Mucosa of gallbladder (tissue), 1 donor: ENCODE measurements at regions not wholly inside any gene's neighbourhood (a gene's known extent, or its start where the extent isn't known, plus 50 kb on each side); places are given as distances from the start of the nearest gene placed in this dataset.

ENCODE experiments used
- DNase-seq: peaks from one replicate; pipeline ENCODE4 v3.0.0-alpha.2; 2020; ENCODE audit warnings: low spot score
- donor health status: DM: no; HTN: no; CAD: no.

- no peak for DNase-seq
Observed at GRCh38 chr11:26093206-26093605, 238.7 kb upstream of the ANO3 start.

GRCh38 chr11:26095340-26095739 lies 236.6 kb upstream of the ANO3 start:
- no peak for DNase-seq

GRCh38 chr11:26096451-26096850 lies 235.5 kb upstream of the ANO3 start:
- DNase-seq: no peak

- no peak for DNase-seq
Observed at GRCh38 chr11:26102325-26102724, 229.6 kb upstream of the ANO3 start.

DNA sequence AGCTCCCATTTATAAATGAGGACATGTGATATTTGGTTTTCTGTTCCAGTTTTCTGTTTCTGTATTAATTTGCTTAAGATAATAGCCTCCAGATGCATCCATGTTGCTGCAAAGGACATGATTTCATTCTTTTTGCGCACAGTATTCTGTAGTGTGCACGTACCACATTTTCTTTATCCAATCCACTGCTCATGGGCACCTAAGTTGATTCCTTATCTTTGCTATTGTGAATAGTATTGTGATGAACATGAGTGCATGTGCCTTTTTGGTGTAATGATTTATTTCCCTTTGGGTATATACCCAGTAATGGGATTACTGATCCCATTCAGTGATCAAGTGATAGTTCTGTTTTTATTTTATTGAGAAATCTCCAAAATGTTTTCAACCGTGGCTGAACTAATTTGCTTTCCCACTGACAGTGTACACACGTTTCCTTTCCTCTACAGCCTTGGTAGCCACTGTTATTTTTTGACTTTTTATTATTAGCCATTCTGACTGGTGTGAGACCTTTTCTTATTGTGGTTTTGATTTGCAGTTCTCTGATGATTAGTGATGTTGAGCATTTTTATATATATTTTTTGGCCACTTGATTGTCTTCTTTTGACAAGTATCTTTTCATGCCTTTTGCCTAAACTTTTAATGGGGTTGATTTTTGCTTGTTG lies 226.0 kb upstream of the ANO3 start:
- DNase-seq: no peak

DNA sequence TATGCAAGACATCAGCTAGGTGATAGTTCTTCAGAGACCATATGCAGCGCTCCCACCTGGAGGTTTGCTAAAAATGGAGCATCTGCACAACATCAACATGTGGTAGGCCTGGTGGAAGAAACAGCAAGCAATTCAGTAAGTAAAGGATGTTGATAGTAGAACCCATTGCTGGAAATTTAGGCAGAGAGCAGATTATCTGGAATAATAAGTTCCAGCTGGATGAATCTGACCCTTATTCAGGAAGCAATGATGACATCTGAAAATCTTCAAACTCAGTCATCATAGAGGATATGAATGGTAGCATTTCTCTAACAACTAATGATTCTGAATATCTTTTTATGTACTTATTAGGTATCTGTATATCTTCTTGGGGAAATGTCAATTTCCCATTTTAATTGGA lies 225.2 kb upstream of the ANO3 start:
- no peak for DNase-seq

DNA sequence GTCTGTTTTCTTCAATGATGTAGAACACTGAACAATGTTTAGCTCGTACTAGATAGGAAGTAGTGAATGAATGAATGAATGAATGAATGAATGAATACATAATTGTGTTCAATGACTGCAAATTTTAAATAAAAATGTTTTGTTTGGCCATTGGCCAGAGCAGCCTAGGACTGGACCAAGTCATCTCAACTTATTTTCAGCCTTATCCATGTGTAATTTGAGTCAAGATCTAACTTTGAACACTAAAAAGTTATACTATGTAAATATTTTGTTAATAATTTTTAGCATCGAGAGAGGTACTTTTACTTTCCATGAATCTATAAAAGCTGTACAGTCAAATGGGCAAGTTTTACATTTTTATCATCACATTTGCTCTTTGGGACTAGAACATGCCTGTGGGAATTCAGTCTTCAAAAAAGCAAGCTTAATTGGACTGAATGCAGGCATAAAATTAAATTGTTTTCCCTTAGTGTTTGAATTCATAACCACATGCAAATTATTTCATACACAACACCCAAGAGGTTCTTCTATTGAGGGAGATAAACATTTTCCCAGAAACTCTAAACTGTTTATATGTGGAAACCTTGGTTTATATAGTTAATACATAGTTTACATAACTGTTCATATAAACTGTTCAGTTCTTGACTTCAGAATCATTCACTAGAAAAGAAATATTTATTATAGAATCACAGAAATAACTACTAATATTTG lies 222.1 kb upstream of the ANO3 start:
- no peak for DNase-seq

DNA sequence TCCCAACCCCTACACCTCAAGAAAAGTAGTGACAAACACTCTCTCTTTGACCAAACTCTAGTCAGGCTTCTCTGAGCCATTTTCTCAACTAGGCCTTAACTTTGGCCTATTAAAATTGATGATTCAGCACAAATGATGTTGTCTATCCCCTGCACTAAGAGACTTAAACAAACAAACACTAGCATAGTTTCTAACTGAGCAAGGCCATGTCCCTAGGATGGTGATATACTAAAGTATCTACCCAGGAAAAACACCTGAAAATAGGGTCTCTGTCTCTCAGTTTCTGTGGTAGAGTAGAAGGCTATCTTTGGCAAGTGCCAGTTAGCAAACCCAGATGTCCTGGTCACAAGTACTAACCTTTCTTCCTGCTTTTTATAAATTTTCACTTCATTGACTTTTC lies 219.7 kb upstream of the ANO3 start:
- DNase-seq: no peak

- no peak for DNase-seq
Observed at GRCh38 chr11:26121466-26121865, 210.5 kb upstream of the ANO3 start.

- no peak for DNase-seq
Observed at GRCh38 chr11:26126741-26127140, 205.2 kb upstream of the ANO3 start.

GRCh38 chr11:26127336-26127735 lies 204.6 kb upstream of the ANO3 start:
- DNase-seq: no peak

GRCh38 chr11:26131406-26131805 lies 200.5 kb upstream of the ANO3 start:
- no peak for DNase-seq

GRCh38 chr11:26134053-26134452 lies 197.9 kb upstream of the ANO3 start:
- DNase-seq: no peak

- DNase-seq: peak; percentile 16
Observed at GRCh38 chr11:26134481-26135355, 197.2 kb upstream of the ANO3 start.

DNA sequence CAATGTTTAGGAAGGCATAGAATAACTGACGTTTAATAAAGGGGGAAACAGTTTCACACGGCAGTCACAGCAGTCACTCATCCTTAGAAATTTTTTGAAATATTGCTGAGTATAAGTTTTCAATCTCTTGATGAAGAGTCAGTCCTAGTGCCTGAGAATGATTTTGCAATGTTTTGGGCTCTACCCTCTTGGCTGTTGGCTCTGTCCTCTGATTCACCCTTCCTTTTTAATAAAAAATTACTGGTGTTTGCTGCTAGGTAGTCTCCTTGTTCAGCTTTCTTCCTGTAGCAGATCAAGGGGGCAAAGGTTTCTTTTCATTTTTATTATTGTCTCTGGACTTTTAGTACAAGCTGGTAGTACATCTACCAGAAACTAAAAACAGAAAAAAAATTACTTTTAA lies 194.3 kb upstream of the ANO3 start:
- no peak for DNase-seq

GRCh38 chr11:26142891-26143290 lies 189.0 kb upstream of the ANO3 start:
- DNase-seq: no peak

- DNase-seq: no peak
Observed at GRCh38 chr11:26143566-26144290, 188.2 kb upstream of the ANO3 start.

- no peak for DNase-seq
Observed at GRCh38 chr11:26144291-26144690, 187.6 kb upstream of the ANO3 start.

GRCh38 chr11:26144911-26145310 lies 187.0 kb upstream of the ANO3 start:
- no peak for DNase-seq

- DNase-seq: no peak
Observed at GRCh38 chr11:26149585-26149984, 182.3 kb upstream of the ANO3 start.

GRCh38 chr11:26150031-26150430 lies 181.9 kb upstream of the ANO3 start:
- no peak for DNase-seq

DNA sequence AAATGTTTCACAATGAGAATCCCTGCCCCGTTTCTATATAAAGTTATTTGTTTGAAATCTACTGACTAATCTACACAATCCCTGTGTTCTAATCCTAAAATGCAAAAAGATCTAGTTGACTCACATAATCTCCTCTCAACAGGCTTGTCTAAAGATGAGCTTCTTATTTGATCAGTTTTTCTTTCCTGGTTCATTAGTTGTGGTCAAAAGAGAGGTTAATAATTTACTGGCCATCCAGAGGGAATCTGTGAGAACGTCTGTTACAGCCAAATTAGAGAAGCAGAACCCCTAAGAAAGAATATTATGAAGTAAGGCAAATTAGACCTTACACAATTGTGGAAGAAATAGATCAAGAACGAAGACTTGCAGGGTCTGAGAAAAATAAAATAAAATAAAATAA lies 173.7 kb upstream of the ANO3 start:
- DNase-seq: no peak
